ENCODE measurements at regions not wholly inside any gene's neighbourhood (a gene's known extent, or its start where the extent isn't known, plus 50 kb on each side); places are given as distances from the start of the nearest gene placed in this dataset.

DNA sequence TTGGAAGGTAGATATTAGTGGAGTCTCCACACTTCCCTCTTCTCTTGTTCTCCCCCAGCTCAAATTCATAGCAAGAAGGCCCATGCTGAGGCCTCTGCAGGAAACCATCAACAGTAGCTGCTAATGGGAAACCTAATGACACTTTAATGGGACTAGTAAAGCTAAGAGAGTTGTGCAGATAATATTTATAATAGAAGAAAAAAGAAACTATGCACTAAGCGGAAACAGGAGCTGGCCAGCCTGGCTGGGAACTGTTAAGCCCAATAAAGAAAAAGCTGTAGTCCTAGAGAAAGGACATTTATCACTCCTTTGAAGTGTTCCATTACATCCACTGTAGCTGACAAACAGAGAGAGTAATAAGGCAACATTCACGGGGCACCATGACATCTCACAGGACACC, 229.6 kb downstream of the IGSF11 start:
- H3K79me2 ChIP-seq (ENCODE audit: control insufficient read depth, insufficient read depth, low read length), result peaks cover 3% of the 10 kb centered on the region; the same call in 2 of the 3 replicates
- ATAC-seq, result no peak
- TF ChIP-seq CBFB (CRISPR knock-in tag; IDR thresholded peaks at IDR 0.05) (no peak), ZNF24 (IDR thresholded peaks at IDR 0.05) (no peak), PHF21A (IDR thresholded peaks at IDR 0.05; ENCODE audit: borderline replicate concordance, low read depth) (no peak), PML (IDR thresholded peaks at IDR 0.05; ENCODE audit: low read length) (no peak), CBX5 (IDR thresholded peaks at IDR 0.05; ENCODE audit: borderline replicate concordance, low read depth) (no peak), HEY1 (CRISPR knock-in tag; IDR thresholded peaks at IDR 0.05; ENCODE audit: borderline replicate concordance) (no peak), BRCA1 (IDR thresholded peaks at IDR 0.05) (no peak), BRCA1 (CRISPR knock-in tag; IDR thresholded peaks at IDR 0.05) (no peak)
- TF ChIP-seq, protein P1, sequence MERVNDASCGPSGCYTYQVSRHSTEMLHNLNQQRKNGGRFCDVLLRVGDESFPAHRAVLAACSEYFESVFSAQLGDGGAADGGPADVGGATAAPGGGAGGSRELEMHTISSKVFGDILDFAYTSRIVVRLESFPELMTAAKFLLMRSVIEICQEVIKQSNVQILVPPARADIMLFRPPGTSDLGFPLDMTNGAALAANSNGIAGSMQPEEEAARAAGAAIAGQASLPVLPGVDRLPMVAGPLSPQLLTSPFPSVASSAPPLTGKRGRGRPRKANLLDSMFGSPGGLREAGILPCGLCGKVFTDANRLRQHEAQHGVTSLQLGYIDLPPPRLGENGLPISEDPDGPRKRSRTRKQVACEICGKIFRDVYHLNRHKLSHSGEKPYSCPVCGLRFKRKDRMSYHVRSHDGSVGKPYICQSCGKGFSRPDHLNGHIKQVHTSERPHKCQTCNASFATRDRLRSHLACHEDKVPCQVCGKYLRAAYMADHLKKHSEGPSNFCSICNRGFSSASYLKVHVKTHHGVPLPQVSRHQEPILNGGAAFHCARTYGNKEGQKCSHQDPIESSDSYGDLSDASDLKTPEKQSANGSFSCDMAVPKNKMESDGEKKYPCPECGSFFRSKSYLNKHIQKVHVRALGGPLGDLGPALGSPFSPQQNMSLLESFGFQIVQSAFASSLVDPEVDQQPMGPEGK (CRISPR knock-in tag; IDR thresholded peaks at IDR 0.05; ENCODE audit: borderline replicate concordance), result no peak
- no TSS peak for BruUV-seq (replicated peaks)
- H2AFZ ChIP-seq (ENCODE audit: low read depth, low read length), result no peak overlapping the region
- H3K9me3 ChIP-seq (replicated peaks; ENCODE audit: control insufficient read depth, insufficient read depth, low read depth, low read length), result no peaks in the 10 kb centered on the region
- no peak for FAIRE-seq
- H3K4me3 ChIP-seq, result no peak overlapping the region
- no peaks in the 10 kb centered on the region for H3K27me3 ChIP-seq (ENCODE audit: control insufficient read depth in 2 of 2, insufficient read depth in 2 of 2, low read length in 2 of 2)
- CTCF ChIA-PET (ENCODE audit: low intra/inter-chr PET ratio), result no interaction called here
- intact Hi-C loops (cut with micrococcal nuclease) (no loop called here), in situ Hi-C loops (cut with MboI) (loop anchor here (25.0 kb wide), 1 partner anchor 1793 kb away; no protein-coding TSS in a partner anchor)
- no peak overlapping the region for H3K27ac ChIP-seq (ENCODE audit: extremely low read depth, low read depth, low read length)
- POLR2A ChIA-PET, result no interaction called here
- no peak overlapping the region for H3K4me2 ChIP-seq (ENCODE audit: insufficient read depth, low read length)
- H3K4me1 ChIP-seq (replicated peaks in 1 of 2; ENCODE audit: control insufficient read depth in 2 of 2, insufficient read depth in 2 of 2, low read length in 2 of 2), result no peaks in the 10 kb centered on the region; a peak in 1 of 5 replicates
- 8% methylated on average over 2 of the region's 2 CpGs for WGBS (ENCODE audit: insufficient coverage, low coverage, missing lambda C conversion rate)
- no peaks in the 10 kb centered on the region for H4K20me1 ChIP-seq (replicated peaks; ENCODE audit: control insufficient read depth, insufficient read depth, low read length)
- no peaks in the 10 kb centered on the region for H3K9me1 ChIP-seq (ENCODE audit: control insufficient read depth, insufficient read depth, low read length)
- DNase-seq (ENCODE audit: extremely low read depth in 1 of 4, low spot score in 3 of 4), result no peak
- H3K9ac ChIP-seq (ENCODE audit: insufficient read depth in 1 of 2, low read depth in 2 of 2, low read length in 2 of 2), result no peak overlapping the region
- no peaks in the 10 kb centered on the region for H3K36me3 ChIP-seq (ENCODE audit: control insufficient read depth, insufficient read depth, low read length)

Measured in K562 (cell line).